Fibroblast of villous mesenchyme (primary cell): ENCODE measurements at regions not wholly inside any gene's neighbourhood (a gene's known extent, or its start where the extent isn't known, plus 50 kb on each side); places are given as distances from the start of the nearest gene placed in this dataset.

Experiments used
- DNase-seq: peaks from one replicate; pipeline ENCODE4 v3.0.0-alpha.2; 2010; ENCODE audit warnings: low read depth
- H3K4me3 ChIP-seq: 2 replicates; pipeline ENCODE4 v1.5.1; 2011; ENCODE audit warnings: low read depth, mild to moderate bottlenecking, low read length
- CTCF ChIP-seq: IDR thresholded peaks from 2 replicates; pipeline ENCODE4 v1.5.1; 2012; ENCODE audit warnings: low read depth, mild to moderate bottlenecking, low read length; ENCODE audit not compliant: insufficient read depth

- no peak overlapping the region for H3K4me3 ChIP-seq
- no peak for TF ChIP-seq CTCF
- no peak for DNase-seq
Observed at GRCh38 chr7:155219947-155220769, 77.5 kb upstream of the INSIG1 start.

- no peak for DNase-seq
- no peak overlapping the region for H3K4me3 ChIP-seq
- TF ChIP-seq CTCF = no peak
Observed at GRCh38 chr7:155220903-155221302, 76.8 kb upstream of the INSIG1 start.

GRCh38 chr7:155221547-155221946 lies 76.1 kb upstream of the INSIG1 start:
- H3K4me3 ChIP-seq = no peak overlapping the region
- TF ChIP-seq CTCF = no peak
- no peak for DNase-seq

- no peak for DNase-seq
- TF ChIP-seq CTCF = no peak
- no peak overlapping the region for H3K4me3 ChIP-seq
Observed at GRCh38 chr7:155222061-155222460, 75.6 kb upstream of the INSIG1 start.

- no peak overlapping the region for H3K4me3 ChIP-seq
- no peak for DNase-seq
- TF ChIP-seq CTCF = no peak
Observed at GRCh38 chr7:155222573-155222972, 75.1 kb upstream of the INSIG1 start.

- no peak overlapping the region for H3K4me3 ChIP-seq
- no peak for DNase-seq
- TF ChIP-seq CTCF = no peak
Observed at GRCh38 chr7:155223021-155223420, 74.7 kb upstream of the INSIG1 start.

- H3K4me3 ChIP-seq = no peak overlapping the region
- TF ChIP-seq CTCF = no peak
- no peak for DNase-seq
Observed at GRCh38 chr7:155223503-155223902, 74.2 kb upstream of the INSIG1 start.
